Neural progenitor cell (in vitro differentiated cells): ENCODE measurements at regions not wholly inside any gene's neighbourhood (a gene's known extent, or its start where the extent isn't known, plus 50 kb on each side); places are given as distances from the start of the nearest gene placed in this dataset.

ENCODE experiments used
- EZH2 ChIP-seq: fragments of 200-600 bp; sonication (generic); IDR thresholded peaks from 2 replicates; pipeline ENCODE4 v1.6.1; 2017; ENCODE audit warnings: antibody characterized with exemption, mild to moderate bottlenecking, moderate library complexity
- EZH2phosphoT487 ChIP-seq: fragments of 200-600 bp; sonication (generic); IDR thresholded peaks from 2 replicates; pipeline ENCODE4 v1.6.1; 2017; ENCODE audit warnings: antibody characterized with exemption
- TF ChIP-seq, protein P1 (sequence below): fragments of 200-600 bp; sonication (generic); IDR thresholded peaks from 2 replicates; pipeline ENCODE4 v1.5.1; 2017; ENCODE audit warnings: antibody characterized with exemption, mild to moderate bottlenecking

DNA sequence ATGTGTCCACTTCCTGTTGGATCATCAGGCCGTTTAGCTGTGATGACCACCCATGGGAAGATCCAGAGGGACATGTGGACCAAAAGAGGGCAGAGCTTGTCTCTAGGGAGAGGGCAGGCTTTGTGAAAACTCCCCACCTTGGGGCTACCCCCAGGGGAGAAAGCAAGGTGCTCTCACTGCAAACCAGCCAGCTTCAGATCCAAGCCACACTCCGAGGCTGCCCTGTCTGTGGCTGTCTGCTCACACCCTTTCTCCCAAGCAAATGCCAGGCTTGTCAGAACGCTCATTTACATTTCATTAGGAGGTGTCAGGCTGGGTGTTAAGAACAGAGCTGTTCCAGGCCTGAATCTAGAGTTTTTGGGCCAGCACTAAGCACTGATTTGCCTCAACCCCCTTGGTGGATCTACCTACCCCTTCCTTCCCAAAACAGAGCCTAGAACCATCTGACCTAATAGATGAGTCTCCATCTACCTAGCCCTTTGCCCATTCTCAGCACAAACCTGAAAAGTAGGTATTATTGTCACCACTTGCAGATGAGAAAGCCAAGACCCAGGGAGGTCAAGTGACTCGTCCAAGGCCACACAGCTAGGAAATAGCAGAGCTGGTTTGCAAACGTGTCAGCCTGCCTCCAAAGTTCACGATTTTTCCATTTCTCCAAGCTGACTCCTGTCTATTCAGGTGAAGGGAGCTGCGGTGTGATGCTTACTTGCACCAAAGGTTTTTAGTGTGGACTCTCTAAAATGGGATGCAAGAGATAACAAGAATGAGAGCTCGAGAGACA, 130.9 kb downstream of the EMX2 start:
- no peak for TF ChIP-seq EZH2
- TF ChIP-seq, protein P1, sequence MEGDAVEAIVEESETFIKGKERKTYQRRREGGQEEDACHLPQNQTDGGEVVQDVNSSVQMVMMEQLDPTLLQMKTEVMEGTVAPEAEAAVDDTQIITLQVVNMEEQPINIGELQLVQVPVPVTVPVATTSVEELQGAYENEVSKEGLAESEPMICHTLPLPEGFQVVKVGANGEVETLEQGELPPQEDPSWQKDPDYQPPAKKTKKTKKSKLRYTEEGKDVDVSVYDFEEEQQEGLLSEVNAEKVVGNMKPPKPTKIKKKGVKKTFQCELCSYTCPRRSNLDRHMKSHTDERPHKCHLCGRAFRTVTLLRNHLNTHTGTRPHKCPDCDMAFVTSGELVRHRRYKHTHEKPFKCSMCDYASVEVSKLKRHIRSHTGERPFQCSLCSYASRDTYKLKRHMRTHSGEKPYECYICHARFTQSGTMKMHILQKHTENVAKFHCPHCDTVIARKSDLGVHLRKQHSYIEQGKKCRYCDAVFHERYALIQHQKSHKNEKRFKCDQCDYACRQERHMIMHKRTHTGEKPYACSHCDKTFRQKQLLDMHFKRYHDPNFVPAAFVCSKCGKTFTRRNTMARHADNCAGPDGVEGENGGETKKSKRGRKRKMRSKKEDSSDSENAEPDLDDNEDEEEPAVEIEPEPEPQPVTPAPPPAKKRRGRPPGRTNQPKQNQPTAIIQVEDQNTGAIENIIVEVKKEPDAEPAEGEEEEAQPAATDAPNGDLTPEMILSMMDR: no peak
- TF ChIP-seq EZH2phosphoT487: no peak
